LNCaP clone FGC (cell line): ENCODE measurements at regions not wholly inside any gene's neighbourhood (a gene's known extent, or its start where the extent isn't known, plus 50 kb on each side); places are given as distances from the start of the nearest gene placed in this dataset.

Experiments used
- DNase-seq: peaks from one replicate; pipeline ENCODE4 v3.0.0-alpha.2; 2011; ENCODE audit warnings: low read depth
- H3K4me3 ChIP-seq: 2 replicates; pipeline ENCODE4 v1.5.1; 2011; ENCODE audit warnings: mild to moderate bottlenecking, low read depth, low read length, control low read depth
- CTCF ChIP-seq: IDR thresholded peaks from 2 replicates; pipeline ENCODE4 v1.5.1; 2012; ENCODE audit warnings: mild to moderate bottlenecking; ENCODE audit not compliant: control insufficient read depth, insufficient read depth; ENCODE audit errors: extremely low read depth

- TF ChIP-seq CTCF = no peak
- DNase-seq = no peak
These were observed 342.0 kb downstream of the MLLT3 start for GRCh38 chr9:20280330-20280729.

GRCh38 chr9:20276762-20277161 lies 345.5 kb downstream of the MLLT3 start:
- no peak overlapping the region for H3K4me3 ChIP-seq
- TF ChIP-seq CTCF = no peak
- DNase-seq = no peak

More at GRCh38 chr9:20280330-20280729, 342.0 kb downstream of the MLLT3 start:
- H3K4me3 ChIP-seq = no peak overlapping the region

GRCh38 chr9:20271723-20272122 lies 350.6 kb downstream of the MLLT3 start:
- peak; percentile 29; the same call in 1 of the 2 replicates for TF ChIP-seq CTCF
- H3K4me3 ChIP-seq = no peak overlapping the region
- DNase-seq = no peak

- no peak overlapping the region for H3K4me3 ChIP-seq
These were observed 351.2 kb downstream of the MLLT3 start for GRCh38 chr9:20271096-20271495.

GRCh38 chr9:20270161-20270560 lies 352.1 kb downstream of the MLLT3 start:
- no peak overlapping the region for H3K4me3 ChIP-seq
- DNase-seq = no peak
- no peak for TF ChIP-seq CTCF

More at GRCh38 chr9:20271096-20271495, 351.2 kb downstream of the MLLT3 start:
- no peak for DNase-seq
- no peak for TF ChIP-seq CTCF

GRCh38 chr9:20269620-20270019 lies 352.7 kb downstream of the MLLT3 start:
- no peak for TF ChIP-seq CTCF
- H3K4me3 ChIP-seq = no peak overlapping the region
- DNase-seq = no peak

- TF ChIP-seq CTCF = no peak
- H3K4me3 ChIP-seq = no peak overlapping the region
- no peak for DNase-seq
These were observed 357.4 kb downstream of the MLLT3 start for GRCh38 chr9:20264896-20265295.
